K562 (cell line): ENCODE measurements at regions not wholly inside any gene's neighbourhood (a gene's known extent, or its start where the extent isn't known, plus 50 kb on each side); places are given as distances from the start of the nearest gene placed in this dataset.

Experiments used
- ATAC-seq: fragments of 200-7000 bp; cut with Tn5 transposase; 3 replicates; pipeline ENCODE4 v1.9.1; 2020; ENCODE audit warnings: moderate library complexity
- BruUV-seq: library from RNA; stranded (reverse); fragments of 400-500 nt; replicated peaks from 2 replicates; lab custom pipeline; 2021; lab: Mats Ljungman, UMichigan
- CTCF ChIA-PET: fragments of 300-600 bp; formaldehyde crosslinking; extraction: SDS; loops from one replicate; lab custom pipeline; 2021; ENCODE audit warnings: low intra/inter-chr PET ratio; lab: Yijun Ruan, JAX
- POLR2A ChIA-PET: fragments of 300-600, 350-650 bp; sonication (Branson Sonifier 250); formaldehyde crosslinking; extraction: SDS; loops from one replicate; lab custom pipeline; 2021; ENCODE audit warnings: antibody characterized with exemption, inconsistent platforms; lab: Yijun Ruan, JAX
- DNase-seq, 4 experiments: peaks; one replicate each; pipeline versions ENCODE4 v3.0.0 to v3.0.0-alpha.2; 2011 to 2018; ENCODE audit warnings: low spot score in 3 of 4, mixed read lengths in 3 of 4; ENCODE audit errors: extremely low read depth in 1 of 4
- FAIRE-seq: peaks from 2 replicates; lab custom pipeline; 2011; peaks lifted over from hg19 to GRCh38; lab: Jason Lieb, UNC
- H2AFZ ChIP-seq: 2 replicates; pipeline ENCODE4 v1.6.0; 2011; ENCODE audit warnings: low read depth, low read length, control low read depth, inconsistent platforms
- H3K27ac ChIP-seq: fragments of 200-600 bp; 3 replicates; pipeline ENCODE4 v1.8.0; 2011; ENCODE audit warnings: low read depth, mild to moderate bottlenecking, control low read depth, inconsistent platforms, low read length, moderate library complexity, mixed read lengths; ENCODE audit errors: extremely low read depth
- H3K27me3 ChIP-seq, 2 experiments: fragments of 300-600 bp in 1 of 2; 2 replicates in 1 of 2; 3 replicates in 1 of 2; pipeline versions ENCODE4 v1.6.0 to v1.8.0; 2011; ENCODE audit warnings: inconsistent platforms in 2 of 2, low read length in 2 of 2, mild to moderate bottlenecking in 1 of 2, mixed read lengths in 1 of 2, moderate library complexity in 1 of 2; ENCODE audit not compliant: control insufficient read depth in 2 of 2, insufficient read depth in 2 of 2
- H3K36me3 ChIP-seq: fragments of 300-600 bp; 3 replicates; pipeline ENCODE4 v1.8.0; 2011; ENCODE audit warnings: mild to moderate bottlenecking, low read length, inconsistent platforms; ENCODE audit not compliant: control insufficient read depth, insufficient read depth
- H3K4me1 ChIP-seq, 2 experiments: fragments of 200-600 bp in 1 of 2; replicated peaks in 1 of 2; 2 replicates in 1 of 2; 3 replicates in 1 of 2; pipeline versions ENCODE4 v1.5.1 to v1.8.0; 2011; ENCODE audit warnings: inconsistent platforms in 2 of 2, low read length in 2 of 2, mild to moderate bottlenecking in 1 of 2, mixed read lengths in 1 of 2, moderate library complexity in 1 of 2; ENCODE audit not compliant: control insufficient read depth in 2 of 2, insufficient read depth in 2 of 2
- H3K4me2 ChIP-seq: 2 replicates; pipeline ENCODE4 v1.6.1; 2011; ENCODE audit warnings: low read length, control low read depth, inconsistent platforms, mixed read lengths; ENCODE audit not compliant: insufficient read depth
- H3K4me3 ChIP-seq: fragments of 200-600 bp; sonication (generic), shearing (Covaris generic); 2 replicates; pipeline ENCODE4 v1.5.1; 2016; ENCODE audit warnings: control low read depth, inconsistent platforms
- H3K79me2 ChIP-seq: fragments of 200-600 bp; 3 replicates; pipeline ENCODE4 v1.8.0; 2011; ENCODE audit warnings: low read length, inconsistent platforms; ENCODE audit not compliant: control insufficient read depth, insufficient read depth
- H3K9ac ChIP-seq, 2 experiments: 2 replicates each; pipeline versions ENCODE4 v1.6.0 to v1.6.1; 2011; ENCODE audit warnings: low read depth in 2 of 2, low read length in 2 of 2, control low read depth in 1 of 2, inconsistent platforms in 1 of 2, mild to moderate bottlenecking in 1 of 2, mixed read lengths in 1 of 2; ENCODE audit not compliant: insufficient read depth in 1 of 2
- H3K9me1 ChIP-seq: one replicate; pipeline ENCODE4 v1.6.0; 2011; ENCODE audit warnings: inconsistent platforms, mild to moderate bottlenecking, low read length, moderate library complexity; ENCODE audit not compliant: control insufficient read depth, insufficient read depth
- H3K9me3 ChIP-seq: replicated peaks from 2 replicates; pipeline ENCODE4 v1.5.1; 2011; ENCODE audit warnings: low read depth, low read length, inconsistent platforms; ENCODE audit not compliant: control insufficient read depth, insufficient read depth
- H4K20me1 ChIP-seq: replicated peaks from 2 replicates; pipeline ENCODE4 v1.6.1; 2011; ENCODE audit warnings: low read length, inconsistent platforms, mixed read lengths; ENCODE audit not compliant: control insufficient read depth, insufficient read depth
- ETV1 ChIP-seq: fragments of 450-650 bp; conservative IDR thresholded peaks from 2 replicates; pipeline ENCODE4 v1.6.1; 2016; ENCODE audit warnings: missing genetic modification characterization, control low read depth, low read depth, missing compliant biosample characterization
- MTA2 ChIP-seq: fragments of 450-650 bp; IDR thresholded peaks from 2 replicates; pipeline ENCODE4 v1.6.1; 2016; ENCODE audit warnings: low read depth
- RBBP5 ChIP-seq: fragments of 200-600 bp; sonication (generic); IDR thresholded peaks from 2 replicates; pipeline ENCODE4 v1.6.1; 2012; ENCODE audit warnings: borderline replicate concordance, mild to moderate bottlenecking, low read length, control low read depth, inconsistent platforms; ENCODE audit not compliant: insufficient read depth, poor library complexity, severe bottlenecking
- ZNF830 ChIP-seq: fragments of 250-450 bp; sonication (Bioruptor Pico); IDR thresholded peaks from 2 replicates; pipeline ENCODE4 v1.5.0; 2021; ENCODE audit warnings: mild to moderate bottlenecking
- WGBS: fragments of 100-300 bp; shearing (Covaris generic); methylation state at CpG from one replicate; pipeline ENCODE4 v1.1.6; 2016; ENCODE audit warnings: low coverage, mixed read lengths; ENCODE audit not compliant: insufficient coverage; ENCODE audit errors: missing lambda C conversion rate; 5-methylcytosine and 5-hydroxymethylcytosine counted together
- in situ Hi-C: fragments of 300-500 bp; cut with MboI; formaldehyde crosslinking; loops from 4 replicates; pipeline ENCODE4 v1.15.0; 2018; ENCODE audit warnings: inconsistent platforms, mixed read lengths
- intact Hi-C: fragments of 100-400 bp; cut with micrococcal nuclease; formaldehyde crosslinking; loops from 2 replicates; pipeline ENCODE4 v1.14.2; 2022
- TF ChIP-seq, protein P1 (sequence below): fragments of 250-450 bp; sonication (Bioruptor Pico); IDR thresholded peaks from 2 replicates; pipeline ENCODE4 v1.9.0; 2021; ENCODE audit warnings: mild to moderate bottlenecking, inconsistent platforms

DNA sequence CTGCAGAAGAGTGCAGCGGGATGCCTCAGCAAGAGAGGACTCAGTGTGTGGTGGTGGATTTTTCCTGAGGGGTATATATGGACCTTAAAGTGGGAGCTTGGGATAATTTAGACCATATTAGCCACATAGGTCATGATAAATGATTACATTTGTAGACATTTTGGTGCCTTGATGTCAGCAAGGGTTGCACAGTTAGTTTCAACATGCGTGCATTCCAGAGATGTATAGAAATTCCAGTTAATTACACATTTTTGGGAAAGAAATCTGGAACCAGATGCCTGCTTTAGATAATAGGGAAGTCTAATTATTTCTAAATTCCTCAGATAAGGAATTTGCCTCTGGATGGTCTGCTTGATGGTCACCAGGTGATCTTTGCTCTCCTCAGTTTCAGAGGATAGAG, 440.6 kb upstream of the PAPPA start:
- H3K36me3 ChIP-seq = no peaks in the 10 kb centered on the region
- H3K79me2 ChIP-seq = no peaks in the 10 kb centered on the region
- no peak overlapping the region for H3K4me2 ChIP-seq
- BruUV-seq = no TSS peak
- intact Hi-C loops = no loop called here
- no peak overlapping the region for H3K9ac ChIP-seq
- H2AFZ ChIP-seq = no peak overlapping the region
- no peak overlapping the region for H3K4me3 ChIP-seq
- TF ChIP-seq ZNF830 = no peak
- TF ChIP-seq MTA2 = no peak
- TF ChIP-seq, protein P1, sequence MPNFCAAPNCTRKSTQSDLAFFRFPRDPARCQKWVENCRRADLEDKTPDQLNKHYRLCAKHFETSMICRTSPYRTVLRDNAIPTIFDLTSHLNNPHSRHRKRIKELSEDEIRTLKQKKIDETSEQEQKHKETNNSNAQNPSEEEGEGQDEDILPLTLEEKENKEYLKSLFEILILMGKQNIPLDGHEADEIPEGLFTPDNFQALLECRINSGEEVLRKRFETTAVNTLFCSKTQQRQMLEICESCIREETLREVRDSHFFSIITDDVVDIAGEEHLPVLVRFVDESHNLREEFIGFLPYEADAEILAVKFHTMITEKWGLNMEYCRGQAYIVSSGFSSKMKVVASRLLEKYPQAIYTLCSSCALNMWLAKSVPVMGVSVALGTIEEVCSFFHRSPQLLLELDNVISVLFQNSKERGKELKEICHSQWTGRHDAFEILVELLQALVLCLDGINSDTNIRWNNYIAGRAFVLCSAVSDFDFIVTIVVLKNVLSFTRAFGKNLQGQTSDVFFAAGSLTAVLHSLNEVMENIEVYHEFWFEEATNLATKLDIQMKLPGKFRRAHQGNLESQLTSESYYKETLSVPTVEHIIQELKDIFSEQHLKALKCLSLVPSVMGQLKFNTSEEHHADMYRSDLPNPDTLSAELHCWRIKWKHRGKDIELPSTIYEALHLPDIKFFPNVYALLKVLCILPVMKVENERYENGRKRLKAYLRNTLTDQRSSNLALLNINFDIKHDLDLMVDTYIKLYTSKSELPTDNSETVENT (CRISPR knock-in tag) = no peak
- TF ChIP-seq RBBP5 = no peak
- TF ChIP-seq ETV1 (tag) = no peak
- ChIA-PET CTCF (no interaction called here), POLR2A (no interaction called here)
- no peak for DNase-seq
- in situ Hi-C loops = no loop called here
- no peaks in the 10 kb centered on the region for H3K27me3 ChIP-seq
- no peaks in the 10 kb centered on the region for H3K4me1 ChIP-seq
- H3K27ac ChIP-seq = no peak overlapping the region
- no peaks in the 10 kb centered on the region for H3K9me3 ChIP-seq
- 0% methylated on average over 2 of the region's 2 CpGs for WGBS
- FAIRE-seq = no peak
- H3K9me1 ChIP-seq = no peaks in the 10 kb centered on the region
- H4K20me1 ChIP-seq = no peaks in the 10 kb centered on the region
- no peak for ATAC-seq
